IPS DF 6.9 (cell line): ENCODE measurements at regions not wholly inside any gene's neighbourhood (a gene's known extent, or its start where the extent isn't known, plus 50 kb on each side); places are given as distances from the start of the nearest gene placed in this dataset.

Experiments used
- DNase-seq: peaks from one replicate; pipeline ENCODE4 v3.0.0-alpha.2; 2013; ENCODE audit warnings: low read depth, low spot score
- H3K27ac ChIP-seq: one replicate; pipeline ENCODE4 v1.5.1; 2013; ENCODE audit warnings: low read length, control low read depth
- H3K27me3 ChIP-seq: 2 replicates; pipeline ENCODE4 v1.6.1; 2013; ENCODE audit warnings: mild to moderate bottlenecking, low read length; ENCODE audit not compliant: control insufficient read depth, insufficient read depth
- H3K36me3 ChIP-seq: 2 replicates; pipeline ENCODE4 v1.6.1; 2013; ENCODE audit warnings: low read length; ENCODE audit not compliant: control insufficient read depth, insufficient read depth
- H3K4me1 ChIP-seq: 2 replicates; pipeline ENCODE4 v1.6.1; 2013; ENCODE audit warnings: low read length; ENCODE audit not compliant: control insufficient read depth, insufficient read depth
- H3K4me3 ChIP-seq: 2 replicates; pipeline ENCODE4 v1.5.1; 2013; ENCODE audit warnings: mild to moderate bottlenecking, low read length
- H3K9me3 ChIP-seq: 2 replicates; pipeline ENCODE4 v1.6.1; 2013; ENCODE audit warnings: low read length, inconsistent platforms; ENCODE audit not compliant: control insufficient read depth, insufficient read depth
- WGBS: extraction: QIAGEN DNeasy Blood & Tissue Kit; methylation state at CpG from one replicate; pipeline ENCODE4 v1.1.7; 2013; ENCODE audit warnings: mixed read lengths, missing lambda C conversion rate; ENCODE audit not compliant: insufficient read length, insufficient coverage; 5-methylcytosine and 5-hydroxymethylcytosine counted together

GRCh38 chr4:154064244-154064643 lies 275.4 kb upstream of the SFRP2 start:
- no peak overlapping the region for H3K4me3 ChIP-seq
- no CpG with 5 or more reads among the region's 1 CpG for WGBS
- no peaks in the 10 kb centered on the region for H3K4me1 ChIP-seq
- H3K36me3 ChIP-seq = no peaks in the 10 kb centered on the region
- H3K9me3 ChIP-seq = no peaks in the 10 kb centered on the region
- no peak for DNase-seq
- H3K27me3 ChIP-seq = no peaks in the 10 kb centered on the region
- H3K27ac ChIP-seq = no peak overlapping the region

GRCh38 chr4:154049457-154050181 lies 260.7 kb upstream of the SFRP2 start:
- no peaks in the 10 kb centered on the region for H3K9me3 ChIP-seq
- H3K4me1 ChIP-seq = no peaks in the 10 kb centered on the region
- no peaks in the 10 kb centered on the region for H3K27me3 ChIP-seq
- no peak overlapping the region for H3K27ac ChIP-seq
- no peak overlapping the region for H3K4me3 ChIP-seq
- DNase-seq = peak; percentile 22
- H3K36me3 ChIP-seq = no peaks in the 10 kb centered on the region
- no CpG with 5 or more reads among the region's 6 CpGs for WGBS

- no peak for DNase-seq
- Histone ChIP-seq H3K36me3 (no peaks in the 10 kb centered on the region), H3K9me3 (no peaks in the 10 kb centered on the region), H3K27me3 (no peaks in the 10 kb centered on the region), H3K27ac (no peak overlapping the region), H3K4me1 (no peaks in the 10 kb centered on the region), H3K4me3 (no peak overlapping the region)
- no CpG with 5 or more reads among the region's 1 CpG for WGBS
Measured at GRCh38 chr4:154047733-154048132, 258.9 kb upstream of the SFRP2 start.

GRCh38 chr4:154044742-154045485 lies 256.0 kb upstream of the SFRP2 start:
- H3K4me1 ChIP-seq = no peaks in the 10 kb centered on the region
- no peak for DNase-seq
- no peak overlapping the region for H3K27ac ChIP-seq
- no peak overlapping the region for H3K4me3 ChIP-seq
- no CpG with 5 or more reads among the region's 4 CpGs for WGBS
- no peaks in the 10 kb centered on the region for H3K27me3 ChIP-seq
- H3K9me3 ChIP-seq = no peaks in the 10 kb centered on the region
- no peaks in the 10 kb centered on the region for H3K36me3 ChIP-seq

GRCh38 chr4:154044108-154044531 lies 255.2 kb upstream of the SFRP2 start:
- no peak for DNase-seq
- H3K27me3 ChIP-seq = no peaks in the 10 kb centered on the region

GRCh38 chr4:154041640-154042039 lies 252.8 kb upstream of the SFRP2 start:
- H3K4me1 ChIP-seq = no peaks in the 10 kb centered on the region
- no peaks in the 10 kb centered on the region for H3K27me3 ChIP-seq
- H3K36me3 ChIP-seq = no peaks in the 10 kb centered on the region
- no peak overlapping the region for H3K4me3 ChIP-seq
- H3K27ac ChIP-seq = no peak overlapping the region
- DNase-seq = no peak
- H3K9me3 ChIP-seq = no peaks in the 10 kb centered on the region
- no CpG with 5 or more reads among the region's 5 CpGs for WGBS

More at GRCh38 chr4:154044108-154044531, 255.2 kb upstream of the SFRP2 start:
- no peaks in the 10 kb centered on the region for H3K4me1 ChIP-seq
- no peak overlapping the region for H3K4me3 ChIP-seq
- H3K27ac ChIP-seq = no peak overlapping the region
- H3K9me3 ChIP-seq = no peaks in the 10 kb centered on the region
- no CpG with 5 or more reads among the region's 4 CpGs for WGBS
- no peaks in the 10 kb centered on the region for H3K36me3 ChIP-seq

- Histone ChIP-seq H3K4me3 (no peak overlapping the region), H3K36me3 (no peaks in the 10 kb centered on the region), H3K4me1 (no peaks in the 10 kb centered on the region), H3K9me3 (no peaks in the 10 kb centered on the region), H3K27me3 (no peaks in the 10 kb centered on the region), H3K27ac (no peak overlapping the region)
- no peak for DNase-seq
- no CpG with 5 or more reads among the region's 4 CpGs for WGBS
Measured at GRCh38 chr4:154039435-154040343, 250.8 kb upstream of the SFRP2 start.

GRCh38 chr4:154036856-154037255 lies 248.0 kb upstream of the SFRP2 start:
- no peaks in the 10 kb centered on the region for H3K9me3 ChIP-seq
- WGBS = no CpG with 5 or more reads among the region's 3 CpGs

GRCh38 chr4:154035341-154035740 lies 246.5 kb upstream of the SFRP2 start:
- Histone ChIP-seq H3K27ac (no peak overlapping the region), H3K36me3 (no peaks in the 10 kb centered on the region), H3K27me3 (no peaks in the 10 kb centered on the region), H3K9me3 (no peaks in the 10 kb centered on the region), H3K4me3 (no peak overlapping the region), H3K4me1 (no peaks in the 10 kb centered on the region; the same call in 1 of the 2 replicates)
- DNase-seq = no peak
- no CpG with 5 or more reads among the region's 1 CpG for WGBS

More at GRCh38 chr4:154036856-154037255, 248.0 kb upstream of the SFRP2 start:
- no peak overlapping the region for H3K4me3 ChIP-seq
- H3K27ac ChIP-seq = no peak overlapping the region
- no peak for DNase-seq
- no peaks in the 10 kb centered on the region for H3K4me1 ChIP-seq
- no peaks in the 10 kb centered on the region for H3K27me3 ChIP-seq
- H3K36me3 ChIP-seq = no peaks in the 10 kb centered on the region

GRCh38 chr4:154033921-154034320 lies 245.0 kb upstream of the SFRP2 start:
- no peak for DNase-seq
- Histone ChIP-seq H3K36me3 (no peaks in the 10 kb centered on the region), H3K4me3 (no peak overlapping the region), H3K4me1 (no peaks in the 10 kb centered on the region; the same call in 1 of the 2 replicates), H3K9me3 (no peaks in the 10 kb centered on the region), H3K27ac (no peak overlapping the region), H3K27me3 (no peaks in the 10 kb centered on the region)
- no CpG with 5 or more reads among the region's 3 CpGs for WGBS
